K562 (cell line): ENCODE measurements at regions not wholly inside any gene's neighbourhood (a gene's known extent, or its start where the extent isn't known, plus 50 kb on each side); places are given as distances from the start of the nearest gene placed in this dataset.

ENCODE experiments used
- ARID3A ChIP-seq: IDR thresholded peaks from 2 replicates; pipeline ENCODE4 v1.6.1; 2012; ENCODE audit warnings: low read depth, low read length, improper control_type of control experiment, borderline replicate concordance
- CTCF ChIP-seq, 3 experiments: IDR thresholded peaks in 2 of 3; conservative IDR thresholded peaks in 1 of 3; 2 replicates each; pipeline ENCODE4 v1.5.1; 2011 to 2012; ENCODE audit warnings: low read length in 3 of 3, mild to moderate bottlenecking in 3 of 3, control low read depth in 2 of 3, improper control_type of control experiment in 1 of 3, inconsistent platforms in 1 of 3, low read depth in 1 of 3, mixed read lengths in 1 of 3, moderate library complexity in 1 of 3; ENCODE audit not compliant: insufficient read depth in 2 of 3
- ETV5 ChIP-seq: sonication (generic); formaldehyde crosslinking; IDR thresholded peaks from 2 replicates; pipeline ENCODE4 v1.4.0; 2020; ENCODE audit warnings: low read depth, mild to moderate bottlenecking, missing genetic modification reagents
- FOXM1 ChIP-seq, 2 experiments: fragments of 450-650 bp in 1 of 2; sonication (generic) in 1 of 2; formaldehyde crosslinking in 1 of 2; IDR thresholded peaks; 2 replicates each; pipeline versions ENCODE4 v1.6.1 to v1.9.0; 2017 to 2022; ENCODE audit warnings: low read depth in 2 of 2, mild to moderate bottlenecking in 2 of 2, missing genetic modification reagents in 1 of 2, moderate library complexity in 1 of 2
- POLR2A ChIP-seq: fragments of 450-650 bp; conservative IDR thresholded peaks from 2 replicates; pipeline ENCODE4 v1.6.1; 2016
- POLR3A ChIP-seq: IDR thresholded peaks from 2 replicates; pipeline ENCODE4 v1.6.1; 2011; ENCODE audit warnings: borderline replicate concordance, mild to moderate bottlenecking, moderate library complexity; ENCODE audit not compliant: insufficient read length, insufficient read depth; ENCODE audit errors: extremely low read depth
- POU5F1 ChIP-seq: fragments of 150-350 bp; IDR thresholded peaks from 2 replicates; pipeline ENCODE4 v1.6.1; 2014; ENCODE audit warnings: borderline replicate concordance, low read length, low read depth, mild to moderate bottlenecking; ENCODE audit not compliant: partially characterized antibody
- SMAD3 ChIP-seq: fragments of 450-650 bp; formaldehyde crosslinking; conservative IDR thresholded peaks from 2 replicates; pipeline ENCODE4 v1.4.0; 2020; ENCODE audit warnings: mild to moderate bottlenecking
- SPI1 ChIP-seq: IDR thresholded peaks from 2 replicates; pipeline ENCODE4 v1.6.1; 2011; ENCODE audit warnings: low read depth, low read length, control low read depth, borderline replicate concordance
- TCF7L2 ChIP-seq: fragments of 150-350 bp; IDR thresholded peaks from 2 replicates; pipeline ENCODE4 v1.6.1; 2016; ENCODE audit warnings: low read depth, mild to moderate bottlenecking, low read length, moderate library complexity
- ZBTB33 ChIP-seq: sonication (generic); formaldehyde crosslinking; IDR thresholded peaks from 2 replicates; pipeline ENCODE4 v1.8.1; 2023; ENCODE audit warnings: mild to moderate bottlenecking, missing genetic modification reagents
- ZBTB9 ChIP-seq: fragments of 450-650 bp; formaldehyde crosslinking; IDR thresholded peaks from 2 replicates; pipeline ENCODE4 v1.4.0; 2020; ENCODE audit warnings: mild to moderate bottlenecking, moderate library complexity

- TF ChIP-seq ZBTB9 (no peak), ETV5 (CRISPR knock-in tag) (no peak), POLR3A (no peak), TCF7L2 (no peak), FOXM1 (IDR thresholded peaks at IDR 0.05; ENCODE audit: low read depth) (no peak), FOXM1 (CRISPR knock-in tag; IDR thresholded peaks at IDR 0.05; ENCODE audit: low read depth) (no peak), POLR2A (no peak), SPI1 (no peak), ZBTB33 (no peak), SMAD3 (CRISPR knock-in tag) (no peak), CTCF (IDR thresholded peaks at IDR 0.05 in 2 of 3, conservative IDR thresholded peaks at IDR 0.05 in 1 of 3; ENCODE audit: insufficient read depth in 2 of 3, low read depth in 1 of 3, low read length in 3 of 3) (no peak), ARID3A (no peak), POU5F1 (no peak)
Measured at GRCh38 chrX:10754445-10754844, 134.1 kb upstream of the MID1 start.
